ENCODE measurements at regions not wholly inside any gene's neighbourhood (a gene's known extent, or its start where the extent isn't known, plus 50 kb on each side); places are given as distances from the start of the nearest gene placed in this dataset.
"Not testable (repeated sequence)": the region's sequence is repeated elsewhere in the genome, so short reads cannot be mapped to it uniquely, and the experiment has no call there.

GRCh38 chr6:15745781-15746180, 83.0 kb upstream of the DTNBP1 start:
- no peak for FAIRE-seq
- DNase-seq = no peak
- no peaks in the 10 kb centered on the region for H3K36me3 ChIP-seq (ENCODE audit: control insufficient read depth in 3 of 3, insufficient read depth in 2 of 3, low read depth in 1 of 3, low read length in 3 of 3)
- H3K27ac ChIP-seq (ENCODE audit: low read depth in 1 of 3, low read length in 2 of 3) = no peak overlapping the region
- no peaks in the 10 kb centered on the region for H3K9me3 ChIP-seq (ENCODE audit: control insufficient read depth in 2 of 2, insufficient read depth in 1 of 2, low read depth in 1 of 2, low read length in 1 of 2)
- no peak overlapping the region for H3K4me3 ChIP-seq (ENCODE audit: low read depth in 1 of 3, low read length in 3 of 3)
- no peaks in the 10 kb centered on the region for H3K4me1 ChIP-seq (ENCODE audit: control insufficient read depth in 3 of 3, insufficient read depth in 2 of 3, low read depth in 1 of 3, low read length in 2 of 3)
- 70 to 94% (median 82%) methylated on average over 3 of the region's 3 CpGs for WGBS, 3 donors
- H3K27me3 ChIP-seq (ENCODE audit: control insufficient read depth in 3 of 3, insufficient read depth in 3 of 3, low read length in 3 of 3) = no peaks in the 10 kb centered on the region

- FAIRE-seq = no peak
- no peak overlapping the region for H3K4me3 ChIP-seq (ENCODE audit: low read depth in 1 of 3, low read length in 3 of 3)
- DNase-seq = no peak
- 80 to 91% (median 83%) methylated on average over 4 of the region's 4 CpGs for WGBS, 3 donors
- no peaks in the 10 kb centered on the region for H3K9me3 ChIP-seq (ENCODE audit: control insufficient read depth in 2 of 2, insufficient read depth in 1 of 2, low read depth in 1 of 2, low read length in 1 of 2)
- H3K4me1 ChIP-seq (ENCODE audit: control insufficient read depth in 3 of 3, insufficient read depth in 2 of 3, low read depth in 1 of 3, low read length in 2 of 3) = no peaks in the 10 kb centered on the region
- H3K27ac ChIP-seq (ENCODE audit: low read depth in 1 of 3, low read length in 2 of 3) = no peak overlapping the region
- no peaks in the 10 kb centered on the region for H3K27me3 ChIP-seq (ENCODE audit: control insufficient read depth in 3 of 3, insufficient read depth in 3 of 3, low read length in 3 of 3)
- no peaks in the 10 kb centered on the region for H3K36me3 ChIP-seq (ENCODE audit: control insufficient read depth in 3 of 3, insufficient read depth in 2 of 3, low read depth in 1 of 3, low read length in 3 of 3)
Measured at GRCh38 chr6:15744818-15745402, 82.1 kb upstream of the DTNBP1 start.

GRCh38 chr6:15742013-15742412, 79.2 kb upstream of the DTNBP1 start:
- not testable (repeated sequence) for H3K36me3 ChIP-seq (ENCODE audit: control insufficient read depth in 3 of 3, insufficient read depth in 2 of 3, low read depth in 1 of 3, low read length in 3 of 3); H3K4me1 ChIP-seq (ENCODE audit: control insufficient read depth in 3 of 3, insufficient read depth in 2 of 3, low read depth in 1 of 3, low read length in 2 of 3); DNase-seq; H3K27me3 ChIP-seq (ENCODE audit: control insufficient read depth in 3 of 3, insufficient read depth in 3 of 3, low read length in 3 of 3); H3K27ac ChIP-seq (ENCODE audit: low read depth in 1 of 3, low read length in 2 of 3); H3K9me3 ChIP-seq (ENCODE audit: control insufficient read depth in 2 of 2, insufficient read depth in 1 of 2, low read depth in 1 of 2, low read length in 1 of 2); H3K4me3 ChIP-seq (ENCODE audit: low read depth in 1 of 3, low read length in 3 of 3); FAIRE-seq
- 54 to 70% (median 59%) methylated on average over 1 of the region's 1 CpG for WGBS, 3 donors

GRCh38 chr6:15741405-15741804, 78.6 kb upstream of the DTNBP1 start:
- no peaks in the 10 kb centered on the region for H3K36me3 ChIP-seq (ENCODE audit: control insufficient read depth in 3 of 3, insufficient read depth in 2 of 3, low read depth in 1 of 3, low read length in 3 of 3)
- H3K27ac ChIP-seq (ENCODE audit: low read depth in 1 of 3, low read length in 2 of 3) = no peak overlapping the region
- H3K4me3 ChIP-seq (ENCODE audit: low read depth in 1 of 3, low read length in 3 of 3) = no peak overlapping the region
- H3K9me3 ChIP-seq (ENCODE audit: control insufficient read depth in 2 of 2, insufficient read depth in 1 of 2, low read depth in 1 of 2, low read length in 1 of 2) = no peaks in the 10 kb centered on the region
- FAIRE-seq (no peak), DNase-seq (no peak)
- H3K4me1 ChIP-seq (ENCODE audit: control insufficient read depth in 3 of 3, insufficient read depth in 2 of 3, low read depth in 1 of 3, low read length in 2 of 3) = peaks cover 0 to 3% (median 0%) of the 10 kb centered on the region in 3 donors
- H3K27me3 ChIP-seq (ENCODE audit: control insufficient read depth in 3 of 3, insufficient read depth in 3 of 3, low read length in 3 of 3) = no peaks in the 10 kb centered on the region

- DNase-seq = no peak
- FAIRE-seq = no peak
- Histone ChIP-seq H3K4me1 (ENCODE audit: control insufficient read depth in 3 of 3, insufficient read depth in 2 of 3, low read depth in 1 of 3, low read length in 2 of 3) (peaks cover 0 to 14% (median 0%) of the 10 kb centered on the region in 3 donors), H3K27me3 (ENCODE audit: control insufficient read depth in 3 of 3, insufficient read depth in 3 of 3, low read length in 3 of 3) (no peaks in the 10 kb centered on the region), H3K27ac (ENCODE audit: low read depth in 1 of 3, low read length in 2 of 3) (no peak overlapping the region), H3K36me3 (ENCODE audit: control insufficient read depth in 3 of 3, insufficient read depth in 2 of 3, low read depth in 1 of 3, low read length in 3 of 3) (no peaks in the 10 kb centered on the region), H3K9me3 (ENCODE audit: control insufficient read depth in 2 of 2, insufficient read depth in 1 of 2, low read depth in 1 of 2, low read length in 1 of 2) (no peaks in the 10 kb centered on the region), H3K4me3 (ENCODE audit: low read depth in 1 of 3, low read length in 3 of 3) (no peak overlapping the region)
- 79 to 89% (median 87%) methylated on average over 3 of the region's 3 CpGs for WGBS, 3 donors
Measured at GRCh38 chr6:15739867-15740266, 77.0 kb upstream of the DTNBP1 start.

GRCh38 chr6:15739353-15739752, 76.5 kb upstream of the DTNBP1 start:
- DNase-seq = no peak
- 58 to 74% (median 69%) methylated on average over 2 of the region's 2 CpGs for WGBS, 3 donors
- no peaks in the 10 kb centered on the region for H3K27me3 ChIP-seq (ENCODE audit: control insufficient read depth in 3 of 3, insufficient read depth in 3 of 3, low read length in 3 of 3)
- no peaks in the 10 kb centered on the region for H3K36me3 ChIP-seq (ENCODE audit: control insufficient read depth in 3 of 3, insufficient read depth in 2 of 3, low read depth in 1 of 3, low read length in 3 of 3)
- H3K27ac ChIP-seq (ENCODE audit: low read depth in 1 of 3, low read length in 2 of 3) = no peak overlapping the region
- FAIRE-seq = no peak
- no peaks in the 10 kb centered on the region for H3K9me3 ChIP-seq (ENCODE audit: control insufficient read depth in 2 of 2, insufficient read depth in 1 of 2, low read depth in 1 of 2, low read length in 1 of 2)
- peaks cover 0 to 14% (median 0%) of the 10 kb centered on the region in 3 donors for H3K4me1 ChIP-seq (ENCODE audit: control insufficient read depth in 3 of 3, insufficient read depth in 2 of 3, low read depth in 1 of 3, low read length in 2 of 3)
- no peak overlapping the region for H3K4me3 ChIP-seq (ENCODE audit: low read depth in 1 of 3, low read length in 3 of 3)

- DNase-seq; H3K36me3 ChIP-seq (ENCODE audit: control insufficient read depth in 3 of 3, insufficient read depth in 2 of 3, low read depth in 1 of 3, low read length in 3 of 3); FAIRE-seq; H3K9me3 ChIP-seq (ENCODE audit: control insufficient read depth in 2 of 2, insufficient read depth in 1 of 2, low read depth in 1 of 2, low read length in 1 of 2); H3K27me3 ChIP-seq (ENCODE audit: control insufficient read depth in 3 of 3, insufficient read depth in 3 of 3, low read length in 3 of 3); H3K27ac ChIP-seq (ENCODE audit: low read depth in 1 of 3, low read length in 2 of 3); H3K4me3 ChIP-seq (ENCODE audit: low read depth in 1 of 3, low read length in 3 of 3): not testable (repeated sequence)
- WGBS, 3 donors = 77 to 82% (median 81%) methylated on average over 5 to 8 of the region's 8 CpGs
- peaks cover 0 to 14% (median 0%) of the 10 kb centered on the region in 3 donors for H3K4me1 ChIP-seq (ENCODE audit: control insufficient read depth in 3 of 3, insufficient read depth in 2 of 3, low read depth in 1 of 3, low read length in 2 of 3)
Measured at GRCh38 chr6:15738195-15738594, 75.4 kb upstream of the DTNBP1 start.

GRCh38 chr6:15736297-15736696, 73.5 kb upstream of the DTNBP1 start:
- 73 to 83% (median 79%) methylated on average over 3 of the region's 3 CpGs for WGBS, 3 donors
- Histone ChIP-seq H3K4me3 (ENCODE audit: low read depth in 1 of 3, low read length in 3 of 3) (no peak overlapping the region), H3K4me1 (ENCODE audit: control insufficient read depth in 3 of 3, insufficient read depth in 2 of 3, low read depth in 1 of 3, low read length in 2 of 3) (peaks cover 0 to 15% (median 0%) of the 10 kb centered on the region in 3 donors), H3K36me3 (ENCODE audit: control insufficient read depth in 3 of 3, insufficient read depth in 2 of 3, low read depth in 1 of 3, low read length in 3 of 3) (no peaks in the 10 kb centered on the region), H3K9me3 (ENCODE audit: control insufficient read depth in 2 of 2, insufficient read depth in 1 of 2, low read depth in 1 of 2, low read length in 1 of 2) (no peaks in the 10 kb centered on the region), H3K27me3 (ENCODE audit: control insufficient read depth in 3 of 3, insufficient read depth in 3 of 3, low read length in 3 of 3) (no peaks in the 10 kb centered on the region), H3K27ac (ENCODE audit: low read depth in 1 of 3, low read length in 2 of 3) (peak overlapping the region in 1 of 3 donors; percentile 58)
- FAIRE-seq = no peak
- no peak for DNase-seq

Data from small intestine (tissue), 7 donors.